ENCODE measurements at regions not wholly inside any gene's neighbourhood (a gene's known extent, or its start where the extent isn't known, plus 50 kb on each side); places are given as distances from the start of the nearest gene placed in this dataset.
"Not testable (repeated sequence)": the region's sequence is repeated elsewhere in the genome, so short reads cannot be mapped to it uniquely, and the experiment has no call there.

DNA sequence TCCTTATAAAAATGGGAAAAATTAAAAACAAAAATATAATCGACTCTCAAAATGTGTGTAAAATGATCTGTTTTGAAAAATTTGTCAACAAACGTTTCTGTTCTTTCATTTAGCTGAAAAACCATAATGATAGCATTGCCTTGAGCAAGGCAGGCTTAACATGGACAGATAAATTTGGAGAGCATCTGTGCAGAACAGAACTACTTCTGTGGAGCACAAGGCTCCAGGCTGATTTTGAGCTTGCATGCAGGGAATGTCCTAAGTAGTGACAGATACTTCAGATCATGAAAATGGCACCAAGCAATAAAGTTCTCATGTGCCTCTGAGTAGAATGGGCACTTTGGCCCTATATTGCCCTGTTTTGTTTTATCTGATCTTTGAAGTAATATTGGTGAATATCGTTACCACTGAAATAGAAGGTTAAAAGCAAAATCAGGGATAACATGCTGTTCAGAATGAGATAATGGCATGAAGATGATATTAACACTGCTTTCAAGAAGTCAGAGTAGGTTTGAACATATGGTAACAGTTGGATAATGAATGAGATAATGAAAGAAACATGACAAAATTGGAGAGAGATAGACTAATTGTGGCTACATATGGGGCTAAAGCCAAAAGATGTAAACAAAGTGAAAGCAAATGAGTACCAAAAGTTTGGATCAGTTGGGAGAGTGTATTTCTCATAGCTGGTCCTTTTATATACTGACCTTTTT, 730.5 kb upstream of the CCDC179 start:
- no peaks in the 10 kb centered on the region for H3K9me3 Mint-ChIP-seq
- intact Hi-C loops (cut with micrococcal nuclease): no loop called here
- no peak for DNase-seq
- H3K4me3 Mint-ChIP-seq: no peak overlapping the region
- H3K27me3 Mint-ChIP-seq: no peaks in the 10 kb centered on the region
- no peaks in the 10 kb centered on the region for H3K4me1 Mint-ChIP-seq
- H3K36me3 Mint-ChIP-seq (ENCODE audit: low read depth): no peaks in the 10 kb centered on the region
- no peak overlapping the region for H3K27ac Mint-ChIP-seq

GRCh38 chr11:23594755-23595154, 734.5 kb upstream of the CCDC179 start:
- Mint-ChIP-seq H3K27me3 (no peaks in the 10 kb centered on the region), H3K4me3 (no peak overlapping the region), H3K9me3 (peaks cover 3% of the 10 kb centered on the region), H3K27ac (no peak overlapping the region), H3K36me3 (ENCODE audit: low read depth) (no peaks in the 10 kb centered on the region), H3K4me1 (no peaks in the 10 kb centered on the region)
- intact Hi-C loops (cut with micrococcal nuclease): no loop called here
- DNase-seq: no peak

DNA sequence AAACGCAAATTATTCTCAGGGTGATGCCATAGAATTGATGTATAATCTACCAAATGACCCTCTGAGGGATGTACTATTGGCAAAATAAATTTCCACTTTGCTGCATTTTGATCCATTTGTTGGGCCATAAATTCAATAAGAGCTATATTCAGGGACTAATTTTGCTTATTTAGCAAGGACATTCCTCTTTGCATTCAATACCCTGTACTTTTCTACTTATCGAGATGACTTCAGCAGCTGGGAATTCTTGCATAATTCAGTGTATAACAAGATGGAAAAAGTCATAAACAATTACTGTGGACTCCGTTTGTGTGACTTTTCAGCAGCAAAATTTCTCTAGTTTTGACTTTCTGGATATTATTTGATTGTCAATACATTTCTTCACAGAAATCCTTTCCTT, 744.7 kb upstream of the CCDC179 start:
- Mint-ChIP-seq H3K9me3 (no peaks in the 10 kb centered on the region), H3K27ac (no peak overlapping the region), H3K4me3 (no peak overlapping the region), H3K4me1 (no peaks in the 10 kb centered on the region), H3K36me3 (ENCODE audit: low read depth) (no peaks in the 10 kb centered on the region), H3K27me3 (no peaks in the 10 kb centered on the region)
- intact Hi-C loops (cut with micrococcal nuclease): no loop called here
- no peak for DNase-seq

- Mint-ChIP-seq H3K36me3 (ENCODE audit: low read depth) (no peaks in the 10 kb centered on the region), H3K9me3 (no peaks in the 10 kb centered on the region), H3K4me1 (no peaks in the 10 kb centered on the region), H3K27me3 (no peaks in the 10 kb centered on the region), H3K4me3 (no peak overlapping the region), H3K27ac (no peak overlapping the region)
- intact Hi-C loops (cut with micrococcal nuclease): no loop called here
- DNase-seq: no peak
Observed at GRCh38 chr11:23606191-23606590, 745.9 kb upstream of the CCDC179 start.

DNA sequence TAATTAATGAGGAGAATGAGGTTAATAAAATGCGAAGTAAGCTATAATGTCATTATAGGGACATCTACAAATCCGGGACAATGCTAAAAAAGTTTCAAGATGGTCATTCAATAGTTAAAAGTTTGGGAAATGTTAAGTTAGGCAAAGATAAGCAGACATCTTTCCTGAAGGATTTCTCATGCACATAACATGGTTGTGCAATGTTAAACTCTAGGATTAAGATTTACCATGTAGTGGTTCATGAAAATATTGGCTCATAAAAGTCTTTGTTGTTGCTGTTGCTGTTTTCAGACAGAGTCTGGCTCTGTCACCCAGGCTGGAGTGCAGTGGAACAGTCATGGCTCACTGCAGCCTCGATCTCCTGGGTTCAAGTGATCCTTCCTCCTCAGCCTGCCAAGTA, 751.5 kb upstream of the CCDC179 start:
- intact Hi-C loops (cut with micrococcal nuclease): no loop called here
- DNase-seq: no peak
- H3K4me1 Mint-ChIP-seq: no peaks in the 10 kb centered on the region
- H3K4me3 Mint-ChIP-seq: no peak overlapping the region
- H3K9me3 Mint-ChIP-seq: peaks cover 3% of the 10 kb centered on the region
- H3K27ac Mint-ChIP-seq: no peak overlapping the region
- no peaks in the 10 kb centered on the region for H3K36me3 Mint-ChIP-seq (ENCODE audit: low read depth)
- H3K27me3 Mint-ChIP-seq: no peaks in the 10 kb centered on the region

DNA sequence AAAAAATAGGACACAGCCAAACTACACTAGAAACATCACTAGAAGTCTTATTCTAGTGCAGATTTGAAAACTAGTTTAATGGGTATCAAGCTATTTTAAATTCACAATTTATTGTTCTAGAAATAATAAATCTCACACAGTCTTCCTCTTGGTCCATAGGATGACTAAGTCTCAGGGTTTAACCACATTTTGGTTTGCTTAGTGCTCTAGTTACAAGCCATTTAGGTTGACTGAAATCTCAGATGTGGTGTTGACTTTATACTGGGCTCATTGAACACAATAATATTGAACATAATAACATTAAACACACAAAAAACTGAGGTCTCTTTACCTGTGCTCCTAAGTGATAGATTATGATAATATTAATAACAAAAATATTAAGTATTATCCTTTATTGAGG, 760.3 kb upstream of the CCDC179 start:
- DNase-seq: no peak
- Mint-ChIP-seq H3K4me3 (no peak overlapping the region), H3K27me3 (no peaks in the 10 kb centered on the region), H3K36me3 (ENCODE audit: low read depth) (no peaks in the 10 kb centered on the region), H3K9me3 (peaks cover 7% of the 10 kb centered on the region), H3K4me1 (no peaks in the 10 kb centered on the region), H3K27ac (no peak overlapping the region)
- intact Hi-C loops (cut with micrococcal nuclease): no loop called here

DNA sequence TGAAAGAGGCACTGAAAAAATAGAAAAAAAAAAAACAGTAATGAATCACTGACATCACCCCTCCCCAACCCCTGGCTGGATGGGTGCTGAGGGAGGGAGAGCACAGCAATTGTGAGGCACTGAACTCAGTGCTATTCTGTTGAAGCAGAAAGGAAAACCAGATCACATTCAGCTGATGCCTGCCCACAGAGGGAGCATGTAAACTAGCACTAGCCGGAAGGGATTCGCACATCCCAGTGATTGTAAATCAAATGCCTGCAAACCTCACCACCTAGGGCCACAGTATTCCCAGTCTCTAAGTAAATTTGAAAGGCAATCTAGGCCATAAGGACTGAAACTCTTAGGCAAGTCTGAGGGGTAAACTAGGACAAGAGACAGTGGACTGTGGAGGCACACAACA, 772.0 kb upstream of the CCDC179 start:
- H3K4me3 Mint-ChIP-seq: no peak overlapping the region
- peaks cover 8% of the 10 kb centered on the region for H3K9me3 Mint-ChIP-seq
- H3K36me3 Mint-ChIP-seq (ENCODE audit: low read depth): no peaks in the 10 kb centered on the region

DNA sequence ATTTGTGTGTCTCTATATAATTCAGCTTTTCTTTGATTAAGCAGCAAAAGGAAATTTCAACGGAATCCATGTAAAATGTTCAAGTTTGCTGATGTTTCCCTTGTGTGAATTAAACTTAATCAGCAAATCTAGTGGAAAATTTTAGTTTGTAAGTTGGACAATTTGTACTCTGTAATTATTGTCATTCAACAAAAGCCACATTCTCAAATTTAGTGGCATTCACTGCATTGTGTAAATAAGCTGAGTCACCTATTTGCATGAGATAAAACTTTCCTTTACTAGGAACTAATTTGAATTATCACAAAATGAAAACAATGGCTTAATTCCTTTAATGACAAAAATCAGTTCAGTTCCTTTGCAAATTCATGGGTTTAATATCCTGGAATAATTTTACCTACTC, 784.2 kb upstream of the CCDC179 start:
- no peak overlapping the region for H3K4me3 Mint-ChIP-seq
- H3K4me1 Mint-ChIP-seq: no peaks in the 10 kb centered on the region
- no peaks in the 10 kb centered on the region for H3K9me3 Mint-ChIP-seq

More for the DNA sequence above, 772.0 kb upstream of the CCDC179 start:
- intact Hi-C loops (cut with micrococcal nuclease): no loop called here
- no peaks in the 10 kb centered on the region for H3K27me3 Mint-ChIP-seq
- no peaks in the 10 kb centered on the region for H3K4me1 Mint-ChIP-seq
- DNase-seq: no peak
- no peak overlapping the region for H3K27ac Mint-ChIP-seq

GRCh38 chr11:23652336-23652735, 792.1 kb upstream of the CCDC179 start:
- H3K9me3 Mint-ChIP-seq; H3K4me3 Mint-ChIP-seq; H3K27ac Mint-ChIP-seq; DNase-seq; intact Hi-C loops (cut with micrococcal nuclease); H3K4me1 Mint-ChIP-seq; H3K36me3 Mint-ChIP-seq (ENCODE audit: low read depth); H3K27me3 Mint-ChIP-seq: not testable (repeated sequence)

More for the DNA sequence above, 784.2 kb upstream of the CCDC179 start:
- Mint-ChIP-seq H3K36me3 (ENCODE audit: low read depth) (no peaks in the 10 kb centered on the region), H3K27me3 (no peaks in the 10 kb centered on the region), H3K27ac (no peak overlapping the region)
- intact Hi-C loops (cut with micrococcal nuclease): no loop called here
- DNase-seq: no peak

DNA sequence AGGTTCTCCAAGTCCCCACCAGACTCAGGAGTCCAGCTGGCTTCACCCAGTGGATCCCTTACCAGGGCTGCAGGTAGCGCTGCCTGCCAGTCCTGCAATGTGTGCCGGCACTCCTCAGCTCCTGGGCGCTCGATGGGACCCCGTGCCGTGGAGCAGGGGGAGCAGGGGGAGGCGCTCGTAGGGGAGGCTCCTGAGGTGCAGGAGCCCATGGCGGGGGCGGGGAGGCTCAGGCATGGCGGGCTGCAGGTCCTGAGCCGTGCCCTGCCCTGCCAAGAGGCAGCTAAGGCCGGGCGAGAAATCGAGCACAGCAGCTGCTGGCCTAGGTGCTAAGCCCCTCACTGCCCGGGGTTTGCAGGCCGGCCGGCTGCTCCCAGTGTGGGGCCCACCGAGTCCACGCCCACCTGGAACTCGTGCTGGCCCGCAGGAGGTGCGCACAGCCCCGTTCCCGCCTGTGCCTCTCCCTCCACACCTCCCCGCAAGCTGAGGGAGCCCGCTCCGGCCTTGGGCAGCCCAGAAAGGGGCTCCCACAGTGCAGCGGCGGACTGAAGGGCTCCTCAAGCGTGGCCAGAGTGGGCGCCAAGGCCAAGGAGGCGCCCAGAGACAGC, 792.9 kb upstream of the CCDC179 start:
- Mint-ChIP-seq H3K27me3 (no peaks in the 10 kb centered on the region), H3K9me3 (peaks cover 4% of the 10 kb centered on the region), H3K4me3 (no peak overlapping the region), H3K27ac (no peak overlapping the region), H3K4me1 (no peaks in the 10 kb centered on the region), H3K36me3 (ENCODE audit: low read depth) (no peaks in the 10 kb centered on the region)
- DNase-seq: no peak
- intact Hi-C loops (cut with micrococcal nuclease): no loop called here

- Mint-ChIP-seq H3K4me1 (no peaks in the 10 kb centered on the region), H3K27ac (no peak overlapping the region), H3K27me3 (no peaks in the 10 kb centered on the region), H3K4me3 (no peak overlapping the region), H3K9me3 (no peaks in the 10 kb centered on the region), H3K36me3 (ENCODE audit: low read depth) (no peaks in the 10 kb centered on the region)
- intact Hi-C loops (cut with micrococcal nuclease): no loop called here
- no peak for DNase-seq
Observed at GRCh38 chr11:23668324-23668723, 808.0 kb upstream of the CCDC179 start.

- no peaks in the 10 kb centered on the region for H3K4me1 Mint-ChIP-seq
Observed at GRCh38 chr11:23673366-23673765, 813.1 kb upstream of the CCDC179 start.

DNA sequence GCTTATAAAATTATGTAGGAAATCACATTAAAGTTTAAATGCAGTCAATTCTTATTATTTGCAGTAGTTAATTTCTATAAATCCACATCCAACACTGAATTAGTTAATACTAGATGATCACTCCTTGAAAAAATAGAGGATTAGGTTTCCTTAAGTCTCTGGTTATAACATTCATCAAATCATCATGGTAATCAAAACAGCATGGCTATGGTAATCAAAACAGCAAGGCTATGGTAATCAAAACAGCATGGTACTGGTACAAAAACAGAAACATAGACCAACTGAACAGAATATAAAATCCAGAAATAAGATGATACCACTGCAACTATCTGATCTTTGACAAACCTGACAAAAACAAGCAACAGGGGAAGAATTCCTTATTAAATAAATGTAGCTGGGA, 814.6 kb upstream of the CCDC179 start:
- H3K9me3 Mint-ChIP-seq: no peaks in the 10 kb centered on the region
- H3K4me3 Mint-ChIP-seq: no peak overlapping the region
- H3K4me1 Mint-ChIP-seq: no peaks in the 10 kb centered on the region
- intact Hi-C loops (cut with micrococcal nuclease): no loop called here
- H3K36me3 Mint-ChIP-seq (ENCODE audit: low read depth): no peaks in the 10 kb centered on the region
- no peak overlapping the region for H3K27ac Mint-ChIP-seq
- no peak for DNase-seq
- H3K27me3 Mint-ChIP-seq: no peaks in the 10 kb centered on the region

More at GRCh38 chr11:23673366-23673765, 813.1 kb upstream of the CCDC179 start:
- intact Hi-C loops (cut with micrococcal nuclease): no loop called here
- H3K9me3 Mint-ChIP-seq: no peaks in the 10 kb centered on the region
- H3K27ac Mint-ChIP-seq: no peak overlapping the region
- no peaks in the 10 kb centered on the region for H3K27me3 Mint-ChIP-seq
- DNase-seq: no peak
- no peak overlapping the region for H3K4me3 Mint-ChIP-seq
- H3K36me3 Mint-ChIP-seq (ENCODE audit: low read depth): no peaks in the 10 kb centered on the region

DNA sequence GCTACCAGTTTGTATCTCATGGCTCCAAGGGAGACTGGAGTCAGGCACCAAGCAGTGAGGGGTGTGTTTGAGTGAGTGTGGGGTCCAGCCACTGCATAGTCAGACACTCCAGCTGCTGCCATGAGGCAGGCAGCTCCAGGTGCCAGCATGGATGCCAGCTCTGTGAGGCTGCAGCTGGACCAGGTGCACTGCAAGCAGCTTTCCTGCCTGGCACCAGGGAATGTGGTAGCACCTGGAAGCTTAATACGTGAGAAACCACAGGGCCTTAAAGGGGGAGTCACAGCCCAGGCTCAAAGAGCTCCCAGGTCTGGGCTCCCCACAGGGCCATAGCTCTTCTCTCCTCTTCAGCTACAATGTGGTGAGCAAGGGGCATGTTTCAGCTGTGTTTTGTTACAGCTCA, 817.8 kb upstream of the LUZP2 start:
- Mint-ChIP-seq H3K4me1 (no peaks in the 10 kb centered on the region), H3K27ac (no peak overlapping the region), H3K27me3 (no peaks in the 10 kb centered on the region), H3K4me3 (no peak overlapping the region), H3K9me3 (no peaks in the 10 kb centered on the region), H3K36me3 (ENCODE audit: low read depth) (no peaks in the 10 kb centered on the region)
- intact Hi-C loops (cut with micrococcal nuclease): no loop called here
- DNase-seq: no peak

GRCh38 chr11:23679981-23680380, 816.9 kb upstream of the LUZP2 start:
- Mint-ChIP-seq H3K27me3 (no peaks in the 10 kb centered on the region), H3K9me3 (no peaks in the 10 kb centered on the region), H3K4me1 (no peaks in the 10 kb centered on the region), H3K27ac (no peak overlapping the region), H3K36me3 (ENCODE audit: low read depth) (no peaks in the 10 kb centered on the region), H3K4me3 (no peak overlapping the region)
- DNase-seq: no peak
- intact Hi-C loops (cut with micrococcal nuclease): no loop called here
